OCI-LY3 (cell line): ENCODE measurements at regions not wholly inside any gene's neighbourhood (a gene's known extent, or its start where the extent isn't known, plus 50 kb on each side); places are given as distances from the start of the nearest gene placed in this dataset.

ENCODE experiments used
- H2AFZ ChIP-seq: fragments of 200-600, 300-600 bp; shearing (Covaris generic); 2 replicates; pipeline ENCODE4 v1.6.0; 2014; ENCODE audit warnings: antibody characterized with exemption, low read depth, low read length
- H3K27ac ChIP-seq: fragments of 200-600, 300-600 bp; sonication (generic); 2 replicates; pipeline ENCODE4 v1.5.1; 2014; ENCODE audit warnings: mild to moderate bottlenecking, low read length, moderate library complexity, mixed read lengths
- H3K27me3 ChIP-seq: fragments of 200-600, 300-600 bp; sonication (generic); 2 replicates; pipeline ENCODE4 v1.6.1; 2014; ENCODE audit warnings: low read depth, low read length, mixed read lengths
- H3K36me3 ChIP-seq: fragments of 200-600, 300-600 bp; sonication (generic); replicated peaks from 2 replicates; pipeline ENCODE3; 2014; ENCODE audit warnings: low read depth, low read length, mixed read lengths
- H3K4me1 ChIP-seq: fragments of 300-600, 200-600 bp; sonication (generic); 2 replicates; pipeline ENCODE4 v1.6.1; 2014; ENCODE audit warnings: low read length, mixed read lengths
- H3K4me2 ChIP-seq: fragments of 200-600, 300-600 bp; sonication (generic); 2 replicates; pipeline ENCODE4 v1.6.1; 2014; ENCODE audit warnings: low read length, mixed read lengths
- H3K4me3 ChIP-seq: fragments of 300-600, 200-600 bp; sonication (generic); 2 replicates; pipeline ENCODE4 v1.5.1; 2014; ENCODE audit warnings: antibody characterized with exemption, mild to moderate bottlenecking, low read length, moderate library complexity
- H3K79me2 ChIP-seq: fragments of 300-600, 200-600 bp; shearing (Covaris generic); 2 replicates; pipeline ENCODE4 v1.6.1; 2014; ENCODE audit warnings: mild to moderate bottlenecking, low read length, mixed read lengths
- H3K9ac ChIP-seq: fragments of 300-600, 200-600 bp; shearing (Covaris generic); 2 replicates; pipeline ENCODE4 v1.6.0; 2014; ENCODE audit warnings: mild to moderate bottlenecking, low read length, moderate library complexity
- H3K9me3 ChIP-seq: fragments of 200-600, 300-600 bp; shearing (Covaris generic); 2 replicates; pipeline ENCODE4 v1.6.1; 2014; ENCODE audit warnings: low read length, mixed read lengths; ENCODE audit not compliant: insufficient read depth
- H4K20me1 ChIP-seq: fragments of 200-600, 300-600 bp; sonication (generic); 2 replicates; pipeline ENCODE4 v1.6.1; 2016; ENCODE audit warnings: low read length, mixed read lengths; ENCODE audit not compliant: insufficient read depth
- EZH2phosphoT487 ChIP-seq: fragments of 200-600 bp; shearing (Covaris generic); IDR thresholded peaks from 2 replicates; pipeline ENCODE4 v1.6.1; 2018; ENCODE audit warnings: antibody characterized with exemption, mixed run types, low read depth
- TF ChIP-seq, protein P1 (sequence below): fragments of 200-600, 300-600 bp; sonication (generic); IDR thresholded peaks from 2 replicates; pipeline ENCODE4 v1.5.1; 2014; ENCODE audit warnings: antibody characterized with exemption, low read length, low read depth

DNA sequence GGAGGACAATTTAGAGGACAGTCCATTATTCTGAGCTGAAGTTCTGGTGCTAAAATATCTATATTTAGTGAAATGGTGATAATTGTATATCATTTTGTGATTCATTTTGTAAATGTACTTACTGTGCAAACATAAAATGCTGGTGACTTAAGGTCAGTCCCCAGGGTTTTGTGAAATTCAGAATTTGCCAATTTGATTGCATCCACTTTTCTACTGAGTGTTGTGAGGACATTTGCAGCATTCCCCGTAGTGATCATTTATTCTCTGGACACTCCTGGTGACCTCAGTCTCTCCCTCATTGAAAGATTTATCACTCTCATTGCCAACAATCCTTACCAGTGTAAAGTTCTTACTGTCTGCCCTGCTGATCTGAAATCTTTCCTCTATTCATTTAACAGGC lies 98.2 kb downstream of the SOCS6 start:
- no peak for TF ChIP-seq EZH2phosphoT487
- TF ChIP-seq, protein P1, sequence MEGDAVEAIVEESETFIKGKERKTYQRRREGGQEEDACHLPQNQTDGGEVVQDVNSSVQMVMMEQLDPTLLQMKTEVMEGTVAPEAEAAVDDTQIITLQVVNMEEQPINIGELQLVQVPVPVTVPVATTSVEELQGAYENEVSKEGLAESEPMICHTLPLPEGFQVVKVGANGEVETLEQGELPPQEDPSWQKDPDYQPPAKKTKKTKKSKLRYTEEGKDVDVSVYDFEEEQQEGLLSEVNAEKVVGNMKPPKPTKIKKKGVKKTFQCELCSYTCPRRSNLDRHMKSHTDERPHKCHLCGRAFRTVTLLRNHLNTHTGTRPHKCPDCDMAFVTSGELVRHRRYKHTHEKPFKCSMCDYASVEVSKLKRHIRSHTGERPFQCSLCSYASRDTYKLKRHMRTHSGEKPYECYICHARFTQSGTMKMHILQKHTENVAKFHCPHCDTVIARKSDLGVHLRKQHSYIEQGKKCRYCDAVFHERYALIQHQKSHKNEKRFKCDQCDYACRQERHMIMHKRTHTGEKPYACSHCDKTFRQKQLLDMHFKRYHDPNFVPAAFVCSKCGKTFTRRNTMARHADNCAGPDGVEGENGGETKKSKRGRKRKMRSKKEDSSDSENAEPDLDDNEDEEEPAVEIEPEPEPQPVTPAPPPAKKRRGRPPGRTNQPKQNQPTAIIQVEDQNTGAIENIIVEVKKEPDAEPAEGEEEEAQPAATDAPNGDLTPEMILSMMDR, result no peak
- no peaks in the 10 kb centered on the region for H3K36me3 ChIP-seq
- H3K4me1 ChIP-seq, result no peaks in the 10 kb centered on the region
- H3K79me2 ChIP-seq, result no peaks in the 10 kb centered on the region
- no peak overlapping the region for H3K4me3 ChIP-seq
- H3K4me2 ChIP-seq, result no peak overlapping the region
- H3K27me3 ChIP-seq, result no peaks in the 10 kb centered on the region
- H2AFZ ChIP-seq, result no peak overlapping the region
- H3K9ac ChIP-seq, result no peak overlapping the region
- H3K27ac ChIP-seq, result no peak overlapping the region
- H3K9me3 ChIP-seq, result no peaks in the 10 kb centered on the region
- no peaks in the 10 kb centered on the region for H4K20me1 ChIP-seq

GRCh38 chr18:70386582-70386981 lies 97.7 kb downstream of the SOCS6 start:
- Histone ChIP-seq H3K27ac (no peak overlapping the region), H3K4me1 (no peaks in the 10 kb centered on the region), H3K4me3 (no peak overlapping the region), H4K20me1 (no peaks in the 10 kb centered on the region), H3K27me3 (no peaks in the 10 kb centered on the region), H3K36me3 (no peaks in the 10 kb centered on the region), H3K9ac (no peak overlapping the region), H3K4me2 (no peak overlapping the region), H2AFZ (no peak overlapping the region), H3K79me2 (no peaks in the 10 kb centered on the region), H3K9me3 (no peaks in the 10 kb centered on the region)
- no peak for TF ChIP-seq EZH2phosphoT487
- TF ChIP-seq, protein P1, result no peak

GRCh38 chr18:70385474-70385873 lies 96.6 kb downstream of the SOCS6 start:
- Histone ChIP-seq H3K36me3 (no peaks in the 10 kb centered on the region), H3K4me2 (no peak overlapping the region), H3K27me3 (no peaks in the 10 kb centered on the region), H3K4me1 (no peaks in the 10 kb centered on the region), H3K9me3 (no peaks in the 10 kb centered on the region), H2AFZ (no peak overlapping the region), H3K4me3 (no peak overlapping the region), H3K79me2 (no peaks in the 10 kb centered on the region), H3K27ac (no peak overlapping the region), H4K20me1 (no peaks in the 10 kb centered on the region), H3K9ac (no peak overlapping the region)
- TF ChIP-seq, protein P1, result no peak
- no peak for TF ChIP-seq EZH2phosphoT487

GRCh38 chr18:70384181-70384790 lies 95.4 kb downstream of the SOCS6 start:
- no peak overlapping the region for H2AFZ ChIP-seq
- no peaks in the 10 kb centered on the region for H4K20me1 ChIP-seq
- no peaks in the 10 kb centered on the region for H3K4me1 ChIP-seq
- no peaks in the 10 kb centered on the region for H3K79me2 ChIP-seq
- no peak overlapping the region for H3K9ac ChIP-seq
- no peaks in the 10 kb centered on the region for H3K27me3 ChIP-seq
- H3K36me3 ChIP-seq, result no peaks in the 10 kb centered on the region
- TF ChIP-seq, protein P1, result no peak
- no peak for TF ChIP-seq EZH2phosphoT487
- H3K4me2 ChIP-seq, result no peak overlapping the region
- H3K9me3 ChIP-seq, result no peaks in the 10 kb centered on the region
- H3K4me3 ChIP-seq, result no peak overlapping the region
- H3K27ac ChIP-seq, result no peak overlapping the region
